ENCODE measurements at regions not wholly inside any gene's neighbourhood (a gene's known extent, or its start where the extent isn't known, plus 50 kb on each side); places are given as distances from the start of the nearest gene placed in this dataset.

- Histone ChIP-seq H3K79me1 (ENCODE audit: low read length) (no peaks in the 10 kb centered on the region), H2BK5ac (ENCODE audit: low read length) (no peak overlapping the region), H3K23ac (ENCODE audit: low read length) (no peak overlapping the region), H3K36me3 (ENCODE audit: control insufficient read depth, insufficient read depth, low read length) (no peaks in the 10 kb centered on the region), H3K4me1 (ENCODE audit: control insufficient read depth, low read depth, low read length) (peaks cover 20% of the 10 kb centered on the region), H3K27me3 (ENCODE audit: insufficient read depth, low read length, poor library complexity) (no peaks in the 10 kb centered on the region), H4K8ac (ENCODE audit: low read depth, low read length) (no peak overlapping the region), H2BK120ac (ENCODE audit: low read depth, low read length) (no peak overlapping the region), H3K79me2 (ENCODE audit: control insufficient read depth, insufficient read depth, low read length) (no peaks in the 10 kb centered on the region), H3K56ac (ENCODE audit: low read length) (no peak overlapping the region), H4K5ac (ENCODE audit: low read length) (no peak overlapping the region), H3K4me2 (ENCODE audit: low read length) (no peak overlapping the region), H2BK15ac (replicated peaks; ENCODE audit: low read depth) (no peak overlapping the region), H3K4me3 (ENCODE audit: low read length) (no peak overlapping the region), H3K4ac (ENCODE audit: low read depth, low read length) (no peak overlapping the region), H3K18ac (ENCODE audit: low read length) (peak overlapping the region; percentile 1), H3K9ac (ENCODE audit: low read length) (no peak overlapping the region), H3K27ac (ENCODE audit: low read depth, low read length) (no peak overlapping the region), H2AK5ac (ENCODE audit: low read length) (no peak overlapping the region)
- no CpG with 5 or more reads among the region's 3 CpGs for WGBS (ENCODE audit: extremely low coverage, insufficient coverage, low lambda C conversion rate)
- peak; percentile 92 for DNase-seq
Measured at GRCh38 chr1:209155546-209155945, 428.0 kb upstream of the CAMK1G start.

- H3K18ac ChIP-seq (ENCODE audit: low read length), result peak overlapping the region; percentile 28
- H3K23ac ChIP-seq (ENCODE audit: low read length), result no peak overlapping the region
- H4K8ac ChIP-seq (ENCODE audit: low read depth, low read length), result no peak overlapping the region
- peaks cover 20% of the 10 kb centered on the region for H3K4me1 ChIP-seq (ENCODE audit: control insufficient read depth, low read depth, low read length)
- DNase-seq, result peak; percentile 62
- H3K56ac ChIP-seq (ENCODE audit: low read length), result peak overlapping the region; percentile 58
- H3K9ac ChIP-seq (ENCODE audit: low read length), result peak overlapping the region; percentile 15
- H2BK120ac ChIP-seq (ENCODE audit: low read depth, low read length), result no peak overlapping the region
- no peaks in the 10 kb centered on the region for H3K27me3 ChIP-seq (ENCODE audit: insufficient read depth, low read length, poor library complexity)
- H3K4me2 ChIP-seq (ENCODE audit: low read length), result no peak overlapping the region
- H2AK5ac ChIP-seq (ENCODE audit: low read length), result no peak overlapping the region
- H3K4me3 ChIP-seq (ENCODE audit: low read length), result no peak overlapping the region
- H3K4ac ChIP-seq (ENCODE audit: low read depth, low read length), result no peak overlapping the region
- H3K79me2 ChIP-seq (ENCODE audit: control insufficient read depth, insufficient read depth, low read length), result no peaks in the 10 kb centered on the region
- H3K36me3 ChIP-seq (ENCODE audit: control insufficient read depth, insufficient read depth, low read length), result no peaks in the 10 kb centered on the region
- H4K5ac ChIP-seq (ENCODE audit: low read length), result no peak overlapping the region
- peak overlapping the region; percentile 76 for H3K27ac ChIP-seq (ENCODE audit: low read depth, low read length)
- H2BK5ac ChIP-seq (ENCODE audit: low read length), result peak overlapping the region; percentile 32
- no peak overlapping the region for H2BK15ac ChIP-seq (replicated peaks; ENCODE audit: low read depth)
- H3K79me1 ChIP-seq (ENCODE audit: low read length), result no peaks in the 10 kb centered on the region
- WGBS (ENCODE audit: extremely low coverage, insufficient coverage, low lambda C conversion rate), result no CpG with 5 or more reads among the region's 4 CpGs
Measured at GRCh38 chr1:209156991-209157390, 426.5 kb upstream of the CAMK1G start.

DNA sequence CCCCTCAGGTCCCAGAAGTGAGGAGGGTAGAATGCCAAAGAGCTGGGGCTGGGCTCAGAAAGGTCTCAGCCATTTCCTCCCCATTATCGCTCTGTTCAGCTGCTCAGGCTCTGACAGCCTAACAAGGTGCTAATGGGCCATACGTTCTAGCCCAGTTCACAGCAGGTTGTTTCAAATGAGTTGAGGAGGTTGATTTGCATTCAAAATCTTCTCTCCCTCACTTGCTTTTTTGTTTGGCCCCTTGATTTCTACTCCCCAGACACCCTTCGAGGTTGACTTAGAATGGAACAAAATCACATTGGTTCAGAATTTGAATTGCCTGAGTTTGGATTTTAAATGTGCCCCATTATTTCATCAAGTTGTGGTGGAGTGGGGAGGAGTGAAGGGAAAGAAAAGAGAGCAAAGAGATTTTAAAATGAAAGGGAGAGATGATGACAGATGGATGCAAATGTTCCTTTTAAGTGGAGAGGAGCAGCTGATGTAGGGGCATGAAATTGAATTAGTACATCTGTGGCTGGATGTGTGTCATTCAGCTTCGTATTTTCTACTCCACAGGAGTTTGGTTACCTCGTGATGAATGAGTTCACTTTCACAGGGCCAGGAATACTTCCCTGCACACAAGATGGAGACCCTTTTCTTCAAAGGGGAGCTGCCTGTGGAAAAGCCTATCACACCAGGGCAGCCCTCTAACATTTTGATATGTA, 425.8 kb upstream of the CAMK1G start:
- Histone ChIP-seq H3K4me3 (ENCODE audit: low read length) (no peak overlapping the region), H3K79me1 (ENCODE audit: low read length) (no peaks in the 10 kb centered on the region), H3K27me3 (ENCODE audit: insufficient read depth, low read length, poor library complexity) (no peaks in the 10 kb centered on the region), H2BK15ac (replicated peaks; ENCODE audit: low read depth) (no peak overlapping the region), H3K27ac (ENCODE audit: low read depth, low read length) (peak overlapping the region; percentile 64), H3K36me3 (ENCODE audit: control insufficient read depth, insufficient read depth, low read length) (no peaks in the 10 kb centered on the region), H3K4me1 (ENCODE audit: control insufficient read depth, low read depth, low read length) (peaks cover 20% of the 10 kb centered on the region), H2AK5ac (ENCODE audit: low read length) (peak overlapping the region; percentile 90), H4K8ac (ENCODE audit: low read depth, low read length) (peak overlapping the region; percentile 60), H3K23ac (ENCODE audit: low read length) (no peak overlapping the region), H3K79me2 (ENCODE audit: control insufficient read depth, insufficient read depth, low read length) (no peaks in the 10 kb centered on the region), H3K18ac (ENCODE audit: low read length) (peak overlapping the region; percentile 60), H3K9ac (ENCODE audit: low read length) (peak overlapping the region; percentile 10), H4K5ac (ENCODE audit: low read length) (no peak overlapping the region), H3K4me2 (ENCODE audit: low read length) (no peak overlapping the region), H2BK5ac (ENCODE audit: low read length) (peak overlapping the region; percentile 94), H3K4ac (ENCODE audit: low read depth, low read length) (peak overlapping the region; percentile 97), H3K56ac (ENCODE audit: low read length) (peak overlapping the region; percentile 70), H2BK120ac (ENCODE audit: low read depth, low read length) (peak overlapping the region; percentile 83)
- peak; percentile 98 for DNase-seq
- WGBS (ENCODE audit: extremely low coverage, insufficient coverage, low lambda C conversion rate), result no CpG with 5 or more reads among the region's 5 CpGs

DNA sequence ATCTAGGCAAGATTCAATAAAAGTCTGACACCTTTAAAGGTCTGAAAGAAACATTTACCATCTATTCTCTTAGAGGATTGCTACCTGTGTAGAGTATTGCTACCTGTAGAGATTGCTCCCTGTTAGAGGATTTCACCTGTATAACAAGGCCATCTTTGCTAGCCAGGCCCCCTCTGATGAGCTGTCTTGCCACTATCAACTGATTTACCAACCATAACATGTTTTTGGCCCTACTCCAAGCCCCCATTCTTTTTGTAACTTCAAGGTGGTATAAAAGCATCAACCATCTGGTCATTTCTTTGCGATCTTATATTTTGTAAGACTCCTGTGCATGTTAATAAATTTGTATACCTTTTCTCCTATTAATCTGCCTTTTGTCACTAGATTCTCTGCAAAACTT, 424.7 kb upstream of the CAMK1G start:
- no peak overlapping the region for H4K5ac ChIP-seq (ENCODE audit: low read length)
- H2BK5ac ChIP-seq (ENCODE audit: low read length), result peak overlapping the region; percentile 46
- H3K9ac ChIP-seq (ENCODE audit: low read length), result no peak overlapping the region
- no peak overlapping the region for H3K4me2 ChIP-seq (ENCODE audit: low read length)
- no peaks in the 10 kb centered on the region for H3K36me3 ChIP-seq (ENCODE audit: control insufficient read depth, insufficient read depth, low read length)
- no peak overlapping the region for H3K4ac ChIP-seq (ENCODE audit: low read depth, low read length)
- DNase-seq, result peak; percentile 49
- no CpG with 5 or more reads among the region's 1 CpG for WGBS (ENCODE audit: extremely low coverage, insufficient coverage, low lambda C conversion rate)
- no peaks in the 10 kb centered on the region for H3K79me1 ChIP-seq (ENCODE audit: low read length)
- no peak overlapping the region for H3K23ac ChIP-seq (ENCODE audit: low read length)
- H2BK15ac ChIP-seq (replicated peaks; ENCODE audit: low read depth), result peak overlapping the region; percentile 36
- no peak overlapping the region for H4K8ac ChIP-seq (ENCODE audit: low read depth, low read length)
- peak overlapping the region; percentile 72 for H3K18ac ChIP-seq (ENCODE audit: low read length)
- H2AK5ac ChIP-seq (ENCODE audit: low read length), result peak overlapping the region; percentile 39
- H3K27me3 ChIP-seq (ENCODE audit: insufficient read depth, low read length, poor library complexity), result no peaks in the 10 kb centered on the region
- peaks cover 20% of the 10 kb centered on the region for H3K4me1 ChIP-seq (ENCODE audit: control insufficient read depth, low read depth, low read length)
- H3K4me3 ChIP-seq (ENCODE audit: low read length), result no peak overlapping the region
- peak overlapping the region; percentile 73 for H3K27ac ChIP-seq (ENCODE audit: low read depth, low read length)
- H2BK120ac ChIP-seq (ENCODE audit: low read depth, low read length), result no peak overlapping the region
- no peaks in the 10 kb centered on the region for H3K79me2 ChIP-seq (ENCODE audit: control insufficient read depth, insufficient read depth, low read length)
- H3K56ac ChIP-seq (ENCODE audit: low read length), result peak overlapping the region; percentile 57

DNA sequence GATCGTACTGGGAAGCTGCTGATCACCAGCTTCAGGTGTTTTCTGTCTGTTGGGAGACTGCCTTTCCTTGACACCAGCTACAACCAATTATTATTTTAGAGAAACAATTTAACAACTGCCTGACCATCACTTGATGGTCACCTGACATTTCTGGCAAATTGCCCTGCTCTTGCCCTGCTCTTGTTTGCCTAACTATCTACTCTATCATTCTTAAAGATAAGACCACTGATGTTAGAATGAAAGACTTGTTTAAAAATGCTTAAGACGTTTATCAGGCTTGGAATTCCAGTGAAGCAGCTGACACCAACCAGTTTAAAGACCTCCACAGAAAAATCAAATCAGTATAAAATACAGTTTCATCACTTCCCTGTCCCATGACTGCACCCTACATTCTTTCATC, 423.3 kb upstream of the CAMK1G start:
- no peak overlapping the region for H3K23ac ChIP-seq (ENCODE audit: low read length)
- H3K27me3 ChIP-seq (ENCODE audit: insufficient read depth, low read length, poor library complexity), result no peaks in the 10 kb centered on the region
- peak overlapping the region; percentile 42 for H2BK5ac ChIP-seq (ENCODE audit: low read length)
- peak overlapping the region; percentile 23 for H2BK15ac ChIP-seq (replicated peaks; ENCODE audit: low read depth)
- no peaks in the 10 kb centered on the region for H3K79me2 ChIP-seq (ENCODE audit: control insufficient read depth, insufficient read depth, low read length)
- no peak overlapping the region for H3K9ac ChIP-seq (ENCODE audit: low read length)
- peak overlapping the region; percentile 54 for H3K27ac ChIP-seq (ENCODE audit: low read depth, low read length)
- H3K56ac ChIP-seq (ENCODE audit: low read length), result peak overlapping the region; percentile 17
- no peaks in the 10 kb centered on the region for H3K79me1 ChIP-seq (ENCODE audit: low read length)
- DNase-seq, result peak; percentile 51
- peak overlapping the region; percentile 79 for H2BK120ac ChIP-seq (ENCODE audit: low read depth, low read length)
- H2AK5ac ChIP-seq (ENCODE audit: low read length), result no peak overlapping the region
- H3K4me1 ChIP-seq (ENCODE audit: control insufficient read depth, low read depth, low read length), result peaks cover 18% of the 10 kb centered on the region
- no peak overlapping the region for H4K8ac ChIP-seq (ENCODE audit: low read depth, low read length)
- H3K4ac ChIP-seq (ENCODE audit: low read depth, low read length), result no peak overlapping the region
- no peaks in the 10 kb centered on the region for H3K36me3 ChIP-seq (ENCODE audit: control insufficient read depth, insufficient read depth, low read length)
- peak overlapping the region; percentile 90 for H3K18ac ChIP-seq (ENCODE audit: low read length)
- H4K5ac ChIP-seq (ENCODE audit: low read length), result no peak overlapping the region
- no peak overlapping the region for H3K4me3 ChIP-seq (ENCODE audit: low read length)
- WGBS (ENCODE audit: extremely low coverage, insufficient coverage, low lambda C conversion rate), result no CpG with 5 or more reads among the region's 2 CpGs
- H3K4me2 ChIP-seq (ENCODE audit: low read length), result no peak overlapping the region

DNA sequence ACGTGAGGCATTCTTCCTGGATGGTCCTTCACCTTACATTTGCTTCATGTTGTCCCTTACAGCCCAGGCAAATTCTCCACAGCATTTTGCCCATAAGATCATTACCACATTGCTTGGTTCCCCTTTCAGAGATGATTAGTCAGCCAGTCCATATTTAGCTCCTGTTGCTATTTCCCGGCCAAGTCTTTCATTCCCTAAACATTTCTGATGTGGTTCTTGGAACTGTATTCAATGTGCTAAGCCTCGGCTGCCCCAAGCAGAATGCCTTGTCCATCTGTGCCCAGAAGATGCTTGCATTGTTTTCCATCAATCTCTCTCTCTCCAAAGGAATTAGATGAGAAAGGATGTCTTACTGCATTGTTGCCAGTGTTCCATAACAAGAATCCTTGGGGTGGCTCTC, 420.9 kb upstream of the CAMK1G start:
- H3K79me1 ChIP-seq (ENCODE audit: low read length), result no peaks in the 10 kb centered on the region
- no peak overlapping the region for H4K8ac ChIP-seq (ENCODE audit: low read depth, low read length)
- H2BK120ac ChIP-seq (ENCODE audit: low read depth, low read length), result no peak overlapping the region
- H3K4me2 ChIP-seq (ENCODE audit: low read length), result no peak overlapping the region
- no peaks in the 10 kb centered on the region for H3K36me3 ChIP-seq (ENCODE audit: control insufficient read depth, insufficient read depth, low read length)
- H4K5ac ChIP-seq (ENCODE audit: low read length), result no peak overlapping the region
- H3K27me3 ChIP-seq (ENCODE audit: insufficient read depth, low read length, poor library complexity), result no peaks in the 10 kb centered on the region
- H3K79me2 ChIP-seq (ENCODE audit: control insufficient read depth, insufficient read depth, low read length), result no peaks in the 10 kb centered on the region
- no peak overlapping the region for H3K27ac ChIP-seq (ENCODE audit: low read depth, low read length)
- H3K4ac ChIP-seq (ENCODE audit: low read depth, low read length), result no peak overlapping the region
- H3K4me1 ChIP-seq (ENCODE audit: control insufficient read depth, low read depth, low read length), result peaks cover 16% of the 10 kb centered on the region
- H2BK15ac ChIP-seq (replicated peaks; ENCODE audit: low read depth), result no peak overlapping the region
- no peak overlapping the region for H2BK5ac ChIP-seq (ENCODE audit: low read length)
- H3K4me3 ChIP-seq (ENCODE audit: low read length), result no peak overlapping the region
- no CpG with 5 or more reads among the region's 3 CpGs for whole genome bisulfite sequencing (ENCODE audit: extremely low coverage, insufficient coverage, low lambda C conversion rate)
- H3K23ac ChIP-seq (ENCODE audit: low read length), result no peak overlapping the region
- H3K56ac ChIP-seq (ENCODE audit: low read length), result no peak overlapping the region
- no peak overlapping the region for H3K18ac ChIP-seq (ENCODE audit: low read length)
- DNase-seq, result no peak
- no peak overlapping the region for H3K9ac ChIP-seq (ENCODE audit: low read length)
- peak overlapping the region; percentile 51 for H2AK5ac ChIP-seq (ENCODE audit: low read length)
